ENCODE measurements at regions not wholly inside any gene's neighbourhood (a gene's known extent, or its start where the extent isn't known, plus 50 kb on each side); places are given as distances from the start of the nearest gene placed in this dataset.

- FAIRE-seq (no peak), DNase-seq (ENCODE audit: insufficient read length, low spot score) (no peak)
Measured at GRCh38 chr12:114904254-114905003, 220.5 kb upstream of the TBX3 start.

- DNase-seq (ENCODE audit: insufficient read length, low spot score): no peak
- no peak for FAIRE-seq
Measured at GRCh38 chr12:114903083-114903691, 219.2 kb upstream of the TBX3 start.

GRCh38 chr12:114902665-114903064 is 218.7 kb upstream of the TBX3 start:
- DNase-seq (ENCODE audit: insufficient read length, low spot score): no peak

GRCh38 chr12:114901316-114901715 is 217.3 kb upstream of the TBX3 start:
- DNase-seq (ENCODE audit: insufficient read length, low spot score) (no peak), FAIRE-seq (no peak)

More at GRCh38 chr12:114902665-114903064, 218.7 kb upstream of the TBX3 start:
- FAIRE-seq: no peak

- DNase-seq (ENCODE audit: insufficient read length, low spot score) (no peak), FAIRE-seq (no peak)
Measured at GRCh38 chr12:114898159-114898558, 214.2 kb upstream of the TBX3 start.

- DNase-seq (ENCODE audit: insufficient read length, low spot score) (no peak), FAIRE-seq (no peak)
Measured at GRCh38 chr12:114895827-114896226, 211.9 kb upstream of the TBX3 start.

- DNase-seq (ENCODE audit: insufficient read length, low spot score): no peak
- FAIRE-seq: no peak
Measured at GRCh38 chr12:114895081-114895480, 211.1 kb upstream of the TBX3 start.

- no peak for FAIRE-seq
- DNase-seq (ENCODE audit: insufficient read length, low spot score): no peak
Measured at GRCh38 chr12:114894076-114894475, 210.1 kb upstream of the TBX3 start.

GRCh38 chr12:114888928-114889584 is 205.1 kb upstream of the TBX3 start:
- FAIRE-seq (no peak), DNase-seq (ENCODE audit: insufficient read length, low spot score) (no peak)

- FAIRE-seq (no peak), DNase-seq (ENCODE audit: insufficient read length, low spot score) (no peak)
Measured at GRCh38 chr12:114888448-114888847, 204.5 kb upstream of the TBX3 start.

GRCh38 chr12:114885501-114885900 is 201.5 kb upstream of the TBX3 start:
- DNase-seq (ENCODE audit: insufficient read length, low spot score): no peak
- FAIRE-seq: no peak

GRCh38 chr12:114884575-114884974 is 200.6 kb upstream of the TBX3 start:
- no peak for FAIRE-seq

GRCh38 chr12:114882083-114882482 is 198.1 kb upstream of the TBX3 start:
- FAIRE-seq (no peak), DNase-seq (ENCODE audit: insufficient read length, low spot score) (no peak)

More at GRCh38 chr12:114884575-114884974, 200.6 kb upstream of the TBX3 start:
- DNase-seq (ENCODE audit: insufficient read length, low spot score): no peak

- FAIRE-seq (no peak), DNase-seq (ENCODE audit: insufficient read length, low spot score) (no peak)
Measured at GRCh38 chr12:114879354-114879753, 195.4 kb upstream of the TBX3 start.

- no peak for DNase-seq (ENCODE audit: insufficient read length, low spot score)
- FAIRE-seq: no peak
Measured at GRCh38 chr12:114878781-114879180, 194.8 kb upstream of the TBX3 start.

- DNase-seq (ENCODE audit: insufficient read length, low spot score) (no peak), FAIRE-seq (no peak)
Measured at GRCh38 chr12:114876968-114877680, 193.1 kb upstream of the TBX3 start.

GRCh38 chr12:114875313-114875712 is 191.3 kb upstream of the TBX3 start:
- no peak for DNase-seq (ENCODE audit: insufficient read length, low spot score)
- no peak for FAIRE-seq

- no peak for DNase-seq (ENCODE audit: insufficient read length, low spot score)
- FAIRE-seq: no peak
Measured at GRCh38 chr12:114873656-114874055, 189.7 kb upstream of the TBX3 start.

- DNase-seq (ENCODE audit: insufficient read length, low spot score): no peak
- FAIRE-seq: no peak
Measured at GRCh38 chr12:114868995-114869834, 185.2 kb upstream of the TBX3 start.

GRCh38 chr12:114866331-114866730 is 182.4 kb upstream of the TBX3 start:
- DNase-seq (ENCODE audit: insufficient read length, low spot score) (no peak), FAIRE-seq (no peak)
